Fibroblast of lung (primary cell): ENCODE measurements at regions not wholly inside any gene's neighbourhood (a gene's known extent, or its start where the extent isn't known, plus 50 kb on each side); places are given as distances from the start of the nearest gene placed in this dataset.

Source experiments
- CTCF ChIP-seq, 2 donors: IDR thresholded peaks in 1 of 2; conservative IDR thresholded peaks in 1 of 2; 1 replicate in 1 of 2; 2 replicates in 1 of 2; pipeline ENCODE4 v1.5.1; 2011 to 2012; ENCODE audit warnings: low read length in 2 of 2, control low read depth in 1 of 2, inconsistent platforms in 1 of 2, low read depth in 1 of 2, mild to moderate bottlenecking in 1 of 2
- EZH2 ChIP-seq: IDR thresholded peaks from 2 replicates; pipeline ENCODE4 v1.5.1; 2012; ENCODE audit warnings: low read length, control low read depth, mild to moderate bottlenecking; ENCODE audit errors: missing control alignments

DNA sequence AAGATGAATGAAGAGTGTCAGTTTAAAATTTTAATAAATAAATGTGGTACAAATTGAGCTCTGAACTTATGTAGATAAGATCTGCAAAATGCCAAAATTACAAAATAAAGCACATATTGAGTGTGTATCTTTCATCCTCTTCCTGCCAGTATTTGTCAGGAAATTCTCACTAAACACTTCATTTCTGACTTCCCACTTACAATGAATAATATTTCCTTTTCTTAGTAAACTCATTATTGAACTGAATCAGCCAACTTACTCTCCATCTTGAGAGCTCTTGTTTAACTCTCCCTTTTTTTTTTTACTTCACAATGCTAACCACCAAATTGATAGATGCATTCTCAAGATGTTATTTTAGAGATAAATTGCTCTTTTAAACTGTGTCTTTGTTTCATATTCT, 1230.2 kb downstream of the JRKL start:
- TF ChIP-seq CTCF (conservative IDR thresholded peaks at IDR 0.05 in 1 of 2, IDR thresholded peaks at IDR 0.05 in 1 of 2; ENCODE audit: low read depth in 1 of 2, low read length in 2 of 2) (no peak), EZH2 (no peak)
